Skeletal muscle satellite cell (primary cell): ENCODE measurements at regions not wholly inside any gene's neighbourhood (a gene's known extent, or its start where the extent isn't known, plus 50 kb on each side); places are given as distances from the start of the nearest gene placed in this dataset.

ENCODE experiments used
- H3K27me3 ChIP-seq: 2 replicates; pipeline ENCODE4 v1.7.0; 2013; ENCODE audit warnings: low read length; ENCODE audit not compliant: control insufficient read depth, insufficient read depth
- H3K36me3 ChIP-seq: 2 replicates; pipeline ENCODE4 v1.7.0; 2013; ENCODE audit warnings: mild to moderate bottlenecking, control low read depth, low read length; ENCODE audit not compliant: insufficient read depth
- H3K4me1 ChIP-seq: 2 replicates; pipeline ENCODE4 v1.7.0; 2013; ENCODE audit warnings: low read length; ENCODE audit not compliant: control insufficient read depth, insufficient read depth
- H3K4me2 ChIP-seq: 2 replicates; pipeline ENCODE4 v1.7.0; 2013; ENCODE audit warnings: mild to moderate bottlenecking, low read length
- H3K4me3 ChIP-seq: 2 replicates; pipeline ENCODE4 v1.7.0; 2013; ENCODE audit warnings: low read length
- H3K9ac ChIP-seq: 2 replicates; pipeline ENCODE4 v1.7.0; 2013; ENCODE audit warnings: mild to moderate bottlenecking, low read depth, low read length, moderate library complexity
- H3K9me3 ChIP-seq: replicated peaks from 2 replicates; pipeline ENCODE4 v1.7.0; 2013; ENCODE audit warnings: mild to moderate bottlenecking, control low read depth, low read length

- Histone ChIP-seq H3K4me2 (no peak overlapping the region), H3K9me3 (no peaks in the 10 kb centered on the region), H3K27me3 (peaks cover 40% of the 10 kb centered on the region), H3K9ac (no peak overlapping the region), H3K4me1 (peaks cover 14% of the 10 kb centered on the region), H3K4me3 (no peak overlapping the region), H3K36me3 (no peaks in the 10 kb centered on the region)
Measured at GRCh38 chr13:23985060-23985459, 87.8 kb upstream of the C1QTNF9B start.

- Histone ChIP-seq H3K9me3 (no peaks in the 10 kb centered on the region), H3K4me2 (no peak overlapping the region), H3K4me3 (no peak overlapping the region), H3K36me3 (no peaks in the 10 kb centered on the region), H3K4me1 (peaks cover 11% of the 10 kb centered on the region), H3K9ac (no peak overlapping the region), H3K27me3 (peaks cover 45% of the 10 kb centered on the region)
Measured at GRCh38 chr13:23985839-23986238, 88.5 kb upstream of the C1QTNF9B start.

GRCh38 chr13:23986619-23987018, 89.3 kb upstream of the C1QTNF9B start:
- Histone ChIP-seq H3K9me3 (no peaks in the 10 kb centered on the region), H3K27me3 (peaks cover 43% of the 10 kb centered on the region), H3K4me1 (peaks cover 11% of the 10 kb centered on the region)

GRCh38 chr13:23987331-23987894, 90.1 kb upstream of the C1QTNF9B start:
- no peak overlapping the region for H3K4me3 ChIP-seq
- no peaks in the 10 kb centered on the region for H3K9me3 ChIP-seq
- no peaks in the 10 kb centered on the region for H3K36me3 ChIP-seq
- H3K9ac ChIP-seq = no peak overlapping the region
- H3K27me3 ChIP-seq = peaks cover 50% of the 10 kb centered on the region
- peaks cover 11% of the 10 kb centered on the region for H3K4me1 ChIP-seq
- H3K4me2 ChIP-seq = no peak overlapping the region

More at GRCh38 chr13:23986619-23987018, 89.3 kb upstream of the C1QTNF9B start:
- H3K36me3 ChIP-seq = no peaks in the 10 kb centered on the region
- no peak overlapping the region for H3K4me3 ChIP-seq
- H3K4me2 ChIP-seq = no peak overlapping the region
- no peak overlapping the region for H3K9ac ChIP-seq

- Histone ChIP-seq H3K4me3 (no peak overlapping the region), H3K36me3 (no peaks in the 10 kb centered on the region), H3K9ac (no peak overlapping the region), H3K27me3 (peaks cover 62% of the 10 kb centered on the region), H3K4me2 (no peak overlapping the region), H3K9me3 (no peaks in the 10 kb centered on the region), H3K4me1 (peaks cover 11% of the 10 kb centered on the region)
Measured at GRCh38 chr13:23988546-23989122, 91.3 kb upstream of the C1QTNF9B start.

GRCh38 chr13:23990455-23990854, 93.2 kb upstream of the C1QTNF9B start:
- no peak overlapping the region for H3K4me3 ChIP-seq
- H3K9me3 ChIP-seq = no peaks in the 10 kb centered on the region
- H3K4me1 ChIP-seq = peaks cover 11% of the 10 kb centered on the region
- no peak overlapping the region for H3K4me2 ChIP-seq
- H3K27me3 ChIP-seq = peaks cover 61% of the 10 kb centered on the region
- H3K36me3 ChIP-seq = no peaks in the 10 kb centered on the region
- no peak overlapping the region for H3K9ac ChIP-seq

GRCh38 chr13:23991119-23991518, 93.8 kb upstream of the C1QTNF9B start:
- H3K9me3 ChIP-seq = no peaks in the 10 kb centered on the region
- no peak overlapping the region for H3K4me2 ChIP-seq
- H3K27me3 ChIP-seq = peaks cover 59% of the 10 kb centered on the region
- no peaks in the 10 kb centered on the region for H3K36me3 ChIP-seq
- H3K4me1 ChIP-seq = peaks cover 6% of the 10 kb centered on the region
- H3K4me3 ChIP-seq = no peak overlapping the region
- no peak overlapping the region for H3K9ac ChIP-seq

- no peak overlapping the region for H3K4me3 ChIP-seq
- H3K36me3 ChIP-seq = no peaks in the 10 kb centered on the region
- no peaks in the 10 kb centered on the region for H3K4me1 ChIP-seq
- H3K9me3 ChIP-seq = no peaks in the 10 kb centered on the region
- H3K27me3 ChIP-seq = peaks cover 55% of the 10 kb centered on the region
- no peak overlapping the region for H3K4me2 ChIP-seq
- H3K9ac ChIP-seq = no peak overlapping the region
Measured at GRCh38 chr13:23992781-23993679, 95.7 kb upstream of the C1QTNF9B start.

- Histone ChIP-seq H3K27me3 (peaks cover 55% of the 10 kb centered on the region), H3K4me3 (no peak overlapping the region), H3K4me1 (no peaks in the 10 kb centered on the region), H3K36me3 (no peaks in the 10 kb centered on the region), H3K4me2 (no peak overlapping the region), H3K9ac (no peak overlapping the region), H3K9me3 (no peaks in the 10 kb centered on the region)
Measured at GRCh38 chr13:23993680-23993985, 96.3 kb upstream of the C1QTNF9B start.

- Histone ChIP-seq H3K36me3 (no peaks in the 10 kb centered on the region), H3K4me1 (no peaks in the 10 kb centered on the region), H3K9me3 (no peaks in the 10 kb centered on the region), H3K4me2 (no peak overlapping the region), H3K27me3 (peaks cover 46% of the 10 kb centered on the region), H3K9ac (no peak overlapping the region), H3K4me3 (no peak overlapping the region)
Measured at GRCh38 chr13:23995283-23996073, 98.2 kb upstream of the C1QTNF9B start.

GRCh38 chr13:23996456-23996855, 99.2 kb upstream of the C1QTNF9B start:
- no peak overlapping the region for H3K9ac ChIP-seq
- H3K36me3 ChIP-seq = no peaks in the 10 kb centered on the region
- peaks cover 39% of the 10 kb centered on the region for H3K27me3 ChIP-seq
- no peak overlapping the region for H3K4me3 ChIP-seq
- H3K4me2 ChIP-seq = no peak overlapping the region
- no peaks in the 10 kb centered on the region for H3K4me1 ChIP-seq
- H3K9me3 ChIP-seq = no peaks in the 10 kb centered on the region
